Tibial artery (tissue), 4 donors: ENCODE measurements at regions not wholly inside any gene's neighbourhood (a gene's known extent, or its start where the extent isn't known, plus 50 kb on each side); places are given as distances from the start of the nearest gene placed in this dataset.

Source experiments
- DNase-seq, 2 donors: peaks; one replicate each; pipeline ENCODE4 v3.0.0-alpha.2; 2019
- H3K27ac ChIP-seq, 2 donors: fragments of 200-600 bp; sonication (generic) in 1 of 2; 1 replicate in 1 of 2; 2 replicates in 1 of 2; pipeline ENCODE4 v1.5.1; 2018 to 2019; ENCODE audit warnings: mild to moderate bottlenecking in 1 of 2
- H3K27me3 ChIP-seq, 2 donors: fragments of 200-600 bp; sonication (generic) in 1 of 2; one replicate each; pipeline versions ENCODE4 v1.5.1 to v1.6.0; 2016 to 2019
- H3K36me3 ChIP-seq, 3 donors: fragments of 200-600 bp; sonication (generic) in 2 of 3; one replicate each; pipeline ENCODE4 v1.5.1; 2016 to 2019; ENCODE audit warnings: mild to moderate bottlenecking in 2 of 3
- H3K4me1 ChIP-seq, 4 donors: fragments of 200-600 bp; sonication (generic) in 2 of 4; 1 replicate in 3 of 4; 2 replicates in 1 of 4; pipeline ENCODE4 v1.5.1; 2016 to 2019
- H3K4me3 ChIP-seq, 2 donors: fragments of 200-600 bp; sonication (generic) in 1 of 2; 1 replicate in 1 of 2; 2 replicates in 1 of 2; pipeline ENCODE4 v1.5.1; 2018 to 2019; ENCODE audit warnings: mild to moderate bottlenecking in 2 of 2
- H3K9me3 ChIP-seq, 3 donors: fragments of 200-600 bp; sonication (generic) in 1 of 3; one replicate each; pipeline ENCODE4 v1.5.1; 2016 to 2019
- CTCF ChIP-seq, 2 experiments: fragments of 200-600 bp in 1 of 2; fragments of 450-650 bp in 1 of 2; IDR thresholded peaks; one replicate each; pipeline ENCODE4 v1.5.1; 2017 to 2019; ENCODE audit warnings: antibody characterized with exemption in 2 of 2, mild to moderate bottlenecking in 1 of 2, moderate library complexity in 1 of 2
- intact Hi-C: fragments of 100-400 bp; cut with DNase I; formaldehyde crosslinking; loops from one replicate; pipeline ENCODE4 v1.15.0; 2023; ENCODE audit warnings: low total_unique reads

- intact Hi-C loops: no loop called here
Observed at GRCh38 chrX:57848857-57849256, 61.4 kb downstream of the ZXDA start.

GRCh38 chrX:57822818-57823217 is 87.4 kb downstream of the ZXDA start:
- intact Hi-C loops: loop anchor here (5.0 kb wide), 1 partner anchor 99 kb away; no protein-coding TSS in a partner anchor
- H3K9me3 ChIP-seq: no peaks in the 10 kb centered on the region

More at GRCh38 chrX:57848857-57849256, 61.4 kb downstream of the ZXDA start:
- Histone ChIP-seq H3K4me3 (no peak overlapping the region), H3K27me3 (no peaks in the 10 kb centered on the region), H3K36me3 (no peaks in the 10 kb centered on the region), H3K27ac (no peak overlapping the region), H3K4me1 (no peaks in the 10 kb centered on the region), H3K9me3 (peaks cover 0 to 33% (median 6%) of the 10 kb centered on the region in 3 donors)
- TF ChIP-seq CTCF (IDR thresholded peaks at IDR 0.05): no peak
- DNase-seq: no peak

GRCh38 chrX:57822398-57822797 is 87.9 kb downstream of the ZXDA start:
- peak overlapping the region in 1 of 2 donors; percentile 22 for H3K4me3 ChIP-seq
- no peaks in the 10 kb centered on the region for H3K36me3 ChIP-seq
- TF ChIP-seq CTCF (IDR thresholded peaks at IDR 0.05): no peak
- no peaks in the 10 kb centered on the region for H3K9me3 ChIP-seq
- H3K27me3 ChIP-seq: no peaks in the 10 kb centered on the region
- H3K27ac ChIP-seq: no peak overlapping the region
- intact Hi-C loops: loop anchor here (5.0 kb wide), 1 partner anchor 100 kb away; no protein-coding TSS in a partner anchor
- DNase-seq: no peak
- peaks cover 0 to 4% (median 2%) of the 10 kb centered on the region in 4 donors for H3K4me1 ChIP-seq

More at GRCh38 chrX:57822818-57823217, 87.4 kb downstream of the ZXDA start:
- no peaks in the 10 kb centered on the region for H3K27me3 ChIP-seq
- no peak for DNase-seq
- H3K4me1 ChIP-seq: peaks cover 0 to 4% (median 2%) of the 10 kb centered on the region in 4 donors
- TF ChIP-seq CTCF (IDR thresholded peaks at IDR 0.05): no peak
- no peak overlapping the region for H3K27ac ChIP-seq
- no peaks in the 10 kb centered on the region for H3K36me3 ChIP-seq
- H3K4me3 ChIP-seq: no peak overlapping the region

GRCh38 chrX:57821703-57822387 is 88.4 kb downstream of the ZXDA start:
- no peaks in the 10 kb centered on the region for H3K9me3 ChIP-seq
- peak; percentile 51 to 75 for TF ChIP-seq CTCF (IDR thresholded peaks at IDR 0.05)
- DNase-seq: no peak
- peak overlapping the region in 1 of 2 donors; percentile 22 for H3K4me3 ChIP-seq
- H3K36me3 ChIP-seq: no peaks in the 10 kb centered on the region
- intact Hi-C loops: loop anchor here (5.0 kb wide), 1 partner anchor 100 kb away; no protein-coding TSS in a partner anchor
- H3K4me1 ChIP-seq: peaks cover 0 to 4% (median 2%) of the 10 kb centered on the region in 4 donors
- no peaks in the 10 kb centered on the region for H3K27me3 ChIP-seq
- H3K27ac ChIP-seq: no peak overlapping the region

- no peaks in the 10 kb centered on the region for H3K27me3 ChIP-seq
- intact Hi-C loops: no loop called here
- peaks cover 0 to 7% (median 6%) of the 10 kb centered on the region in 3 donors for H3K9me3 ChIP-seq
- no peaks in the 10 kb centered on the region for H3K36me3 ChIP-seq
- no peak for DNase-seq
- no peak overlapping the region for H3K4me3 ChIP-seq
- peaks cover 0 to 4% (median 2%) of the 10 kb centered on the region in 4 donors for H3K4me1 ChIP-seq
- no peak for TF ChIP-seq CTCF (IDR thresholded peaks at IDR 0.05)
- no peak overlapping the region for H3K27ac ChIP-seq
Observed at GRCh38 chrX:57817302-57817701, 93.0 kb downstream of the ZXDA start.
